HG03439 (cell line): ENCODE measurements at regions not wholly inside any gene's neighbourhood (a gene's known extent, or its start where the extent isn't known, plus 50 kb on each side); places are given as distances from the start of the nearest gene placed in this dataset.
"Not testable (repeated sequence)": the region's sequence is repeated elsewhere in the genome, so short reads cannot be mapped to it uniquely, and the experiment has no call there.

Experiments
- ATAC-seq: cut with Tn5 transposase; IDR thresholded peaks from one replicate; pipeline ENCODE4 v1.9.1; 2021; ENCODE audit warnings: mild to moderate bottlenecking, moderate library complexity; ENCODE audit not compliant: unreplicated experiment

DNA sequence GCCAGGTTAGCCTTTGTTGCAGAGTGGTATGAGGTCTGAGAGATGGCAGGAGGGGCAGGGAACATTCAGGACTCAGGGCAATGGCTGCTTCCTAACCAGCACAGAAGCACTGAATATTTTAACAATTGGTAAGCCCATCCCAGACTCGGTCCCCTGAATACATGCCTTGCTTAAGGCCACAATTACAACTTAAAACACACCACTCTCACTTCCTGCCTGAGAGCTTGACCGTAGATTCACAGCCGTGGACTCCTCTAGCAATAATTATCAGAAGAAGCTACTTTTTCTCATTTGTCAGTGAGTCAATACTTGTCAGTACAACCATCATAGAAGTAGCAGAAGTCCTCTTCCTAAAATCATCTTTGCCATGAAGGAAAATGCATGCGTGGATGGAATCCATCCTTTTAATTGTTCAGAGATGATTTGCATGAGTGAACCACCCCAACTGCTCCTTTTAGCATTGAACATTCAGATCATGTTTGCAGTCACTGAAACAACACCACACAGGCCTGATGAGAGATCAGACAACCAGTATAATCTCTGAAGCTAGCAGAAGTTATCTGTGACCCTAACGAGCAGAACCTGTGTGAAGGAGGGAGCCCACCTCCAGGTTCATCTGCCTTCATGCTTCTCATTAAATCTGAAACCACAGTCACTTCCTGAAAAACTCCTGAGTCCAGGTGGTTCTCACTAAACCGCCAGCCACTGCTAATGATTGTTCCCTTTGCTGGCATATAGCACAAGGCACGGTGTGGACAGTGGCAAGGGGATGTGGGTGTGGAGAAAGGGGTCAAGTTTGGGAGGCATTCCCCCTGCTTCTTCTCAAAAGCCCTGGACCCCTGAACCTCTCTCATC lies 333.9 kb upstream of the CNR1 start:
- ATAC-seq: no peak

DNA sequence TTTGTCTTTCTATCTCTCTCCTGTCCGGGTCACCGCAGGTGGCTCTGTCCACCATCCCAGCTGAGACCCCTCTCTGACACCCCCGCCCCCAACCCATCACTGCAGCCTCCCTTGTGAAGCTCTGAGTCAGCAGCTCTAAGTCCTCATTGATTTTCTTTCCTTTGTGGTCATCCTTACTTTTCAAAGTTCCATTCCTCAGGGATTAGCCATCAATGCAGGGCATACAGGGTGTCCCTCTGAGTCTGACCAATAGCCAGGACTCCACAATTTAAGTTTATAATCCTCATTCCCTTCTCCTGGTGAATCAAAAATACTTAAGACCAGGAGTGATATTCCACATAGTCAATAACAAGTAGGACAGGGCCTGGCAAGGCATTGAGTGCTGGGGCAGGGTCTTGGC lies 333.3 kb upstream of the CNR1 start:
- ATAC-seq: no peak

DNA sequence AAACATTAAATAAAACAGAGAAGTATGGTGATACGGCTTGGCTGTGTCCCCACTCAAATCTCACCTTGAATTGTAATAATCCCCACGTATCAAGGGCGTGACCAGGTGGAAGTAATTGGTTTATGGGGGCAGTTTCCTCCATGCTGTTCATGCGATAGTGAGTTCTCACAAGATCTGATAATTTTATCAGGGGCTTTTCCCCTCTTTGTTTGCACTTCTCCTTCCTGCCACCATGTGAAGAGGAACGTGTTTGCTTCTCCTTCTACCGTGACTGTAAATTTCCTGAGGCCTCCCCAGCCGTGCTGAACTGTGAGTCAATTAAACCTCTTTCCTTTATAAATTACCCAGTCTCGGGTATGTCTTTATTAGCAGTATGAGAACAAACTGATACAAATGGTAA lies 331.3 kb upstream of the CNR1 start:
- ATAC-seq: not testable (repeated sequence)

DNA sequence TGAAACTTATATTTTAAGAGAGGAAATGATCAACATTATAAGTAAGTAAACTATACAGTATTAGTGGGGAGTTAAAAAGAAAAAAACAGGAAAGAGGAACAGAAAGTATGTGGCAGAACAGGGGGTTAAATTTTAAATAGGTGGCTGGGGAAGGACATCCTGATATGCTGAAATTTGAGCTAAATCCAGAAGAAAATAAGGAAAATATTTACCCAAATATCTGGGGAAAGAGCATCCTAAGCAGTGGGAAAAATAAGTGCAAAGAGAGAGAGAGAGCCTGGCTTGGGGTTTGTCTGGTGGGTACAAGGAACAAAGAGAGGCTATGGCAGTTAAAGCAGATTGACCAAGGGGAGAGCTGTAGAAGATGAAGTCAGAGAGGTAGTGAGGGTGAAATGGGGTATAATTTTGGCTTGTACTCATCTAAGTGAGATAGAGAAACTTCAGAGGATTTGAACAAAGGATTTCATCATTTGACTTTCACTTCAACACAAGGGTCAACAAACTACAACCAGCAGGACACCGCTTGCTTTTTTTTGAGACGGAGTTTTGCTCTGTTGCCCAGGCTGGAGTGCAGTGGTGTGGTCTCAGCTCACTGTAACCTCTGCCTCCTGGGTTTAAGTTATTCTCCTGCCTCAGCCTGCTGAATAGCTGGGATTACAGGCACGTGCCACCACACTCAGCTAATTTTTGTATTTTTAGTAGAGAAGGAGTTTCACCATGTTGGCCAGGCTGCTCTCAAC lies 328.4 kb upstream of the CNR1 start:
- no peak for ATAC-seq

DNA sequence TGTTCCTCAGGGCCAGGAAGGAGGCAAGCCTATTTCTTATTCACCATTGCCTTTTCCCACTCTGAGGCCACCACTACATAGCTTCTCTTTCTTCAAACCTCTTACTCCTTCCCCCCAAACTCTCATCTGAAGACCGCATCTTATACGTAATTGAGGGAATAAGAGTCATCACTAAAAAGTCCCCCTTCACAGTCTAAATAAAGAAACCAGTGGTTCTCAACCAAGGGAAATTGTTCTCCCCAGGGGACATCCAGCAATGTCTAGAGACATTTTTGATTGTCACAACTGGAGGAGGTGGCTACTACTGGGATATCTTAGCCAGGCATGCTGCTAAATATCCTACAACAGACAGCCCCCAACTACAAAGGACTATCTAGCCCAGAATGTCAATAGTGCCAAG lies 327.6 kb upstream of the CNR1 start:
- ATAC-seq: no peak

DNA sequence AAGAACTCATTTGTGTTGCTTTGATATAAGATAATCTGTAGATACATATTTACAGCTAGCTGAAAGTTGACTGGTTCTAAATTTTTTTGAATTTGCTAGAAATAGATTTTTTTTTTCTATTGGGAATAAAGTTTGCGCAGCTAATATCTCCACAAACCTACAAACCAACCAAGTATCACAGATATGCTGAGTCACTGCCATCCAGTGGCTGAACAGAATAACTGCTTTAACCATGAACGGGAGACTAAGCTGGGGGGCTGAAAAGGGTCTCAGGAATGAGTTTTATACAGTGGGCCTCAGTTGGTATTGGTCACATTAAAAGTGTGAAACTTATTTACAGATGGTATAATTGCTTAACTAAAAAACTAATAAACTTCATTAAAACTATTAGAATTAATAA lies 326.7 kb upstream of the CNR1 start:
- ATAC-seq: no peak

DNA sequence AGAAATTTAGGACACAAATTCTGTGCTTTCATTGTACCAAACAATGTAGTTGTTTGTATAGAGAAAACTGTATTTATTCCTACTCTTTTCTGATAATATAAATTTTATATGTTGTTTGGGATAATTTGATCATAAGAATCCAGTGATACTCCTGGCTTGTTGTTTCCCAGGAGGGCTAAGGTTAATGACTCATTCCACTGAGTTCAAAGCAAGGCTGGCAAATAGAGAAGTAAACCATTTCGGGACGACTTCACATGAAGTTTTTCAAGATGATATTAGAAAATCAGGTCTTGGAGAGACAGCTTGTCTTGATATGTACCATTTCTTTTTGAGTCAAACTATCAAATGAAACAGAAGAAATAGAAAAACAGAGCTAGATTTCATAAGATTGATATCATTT lies 326.1 kb upstream of the CNR1 start:
- ATAC-seq: no peak

DNA sequence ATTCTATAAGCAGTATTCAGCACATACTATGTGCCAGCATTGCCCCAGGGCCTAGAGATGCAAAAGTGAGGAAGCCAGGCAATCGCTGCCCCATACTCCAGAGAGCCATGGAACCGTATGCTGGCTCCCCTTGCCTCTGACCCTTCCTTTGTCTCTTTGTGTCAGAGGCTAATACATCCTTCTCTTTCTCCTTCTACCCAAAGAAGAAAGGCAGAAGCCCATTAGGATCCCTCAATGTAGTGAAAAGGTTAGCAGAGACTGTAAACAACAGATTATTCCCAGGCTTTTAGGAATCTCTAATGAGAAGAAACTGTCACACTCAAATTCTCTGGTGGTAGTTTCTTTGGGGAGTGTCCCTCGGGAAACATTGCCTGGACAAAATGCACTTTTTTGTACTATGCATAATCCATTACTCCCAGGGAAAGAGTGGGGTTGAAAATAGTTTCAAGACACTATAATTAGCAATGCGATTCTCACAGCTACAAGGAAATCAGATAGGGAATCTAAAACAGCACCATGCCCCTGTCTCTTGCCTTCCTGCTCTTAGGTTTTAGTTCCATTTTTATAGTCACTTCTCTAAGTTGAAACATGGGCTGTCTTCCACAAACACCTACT lies 325.2 kb upstream of the CNR1 start:
- no peak for ATAC-seq

DNA sequence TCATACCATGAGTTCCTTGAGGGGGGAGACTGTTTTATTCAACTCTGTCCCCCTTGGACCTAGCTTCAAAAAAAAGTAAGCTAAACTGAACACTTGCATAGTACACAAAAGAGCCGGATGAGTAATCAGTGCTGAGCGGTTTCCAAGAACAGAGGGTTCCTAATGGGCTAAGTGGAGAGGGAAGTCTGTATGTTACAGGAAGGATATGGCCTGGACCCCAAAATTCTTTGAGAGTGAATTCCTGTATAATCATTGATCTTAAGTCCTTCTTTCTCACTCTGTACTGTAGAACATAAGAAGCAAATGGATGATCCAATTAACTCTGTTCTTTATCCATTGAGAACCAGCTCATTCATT lies 324.7 kb upstream of the CNR1 start:
- no peak for ATAC-seq

DNA sequence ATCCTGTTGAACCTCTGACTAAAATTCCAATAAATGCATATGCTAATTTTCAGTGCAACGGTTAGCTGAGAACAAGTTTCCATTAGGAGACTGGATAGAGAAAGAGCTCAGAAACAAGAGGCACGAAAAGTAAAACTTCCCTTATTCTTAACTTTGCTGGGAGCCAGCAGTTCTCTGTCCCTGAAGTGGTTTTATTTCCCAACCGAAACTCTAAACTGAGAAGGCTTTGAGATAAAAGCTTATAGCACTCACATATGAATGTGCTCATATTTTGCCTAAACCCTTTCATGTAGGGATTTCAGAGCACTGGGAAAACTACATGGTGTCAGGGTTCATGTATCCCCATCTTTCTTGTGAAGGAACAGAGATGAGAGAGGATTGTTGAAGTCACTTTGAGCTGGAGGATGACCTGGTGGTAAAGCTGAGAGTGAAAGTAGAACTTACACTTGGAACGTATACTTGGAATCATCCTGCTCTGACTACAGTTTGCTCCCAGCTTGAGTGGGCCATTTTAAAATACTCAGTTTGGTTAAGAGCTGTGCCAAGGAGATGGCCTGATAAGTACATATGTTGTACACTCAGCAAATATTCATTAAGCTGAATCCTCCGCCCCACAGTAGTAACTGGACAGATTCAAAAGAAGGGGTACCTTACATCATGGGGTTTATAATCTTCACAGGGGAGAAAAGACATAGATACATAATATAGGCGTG lies 324.2 kb upstream of the CNR1 start:
- no peak for ATAC-seq

DNA sequence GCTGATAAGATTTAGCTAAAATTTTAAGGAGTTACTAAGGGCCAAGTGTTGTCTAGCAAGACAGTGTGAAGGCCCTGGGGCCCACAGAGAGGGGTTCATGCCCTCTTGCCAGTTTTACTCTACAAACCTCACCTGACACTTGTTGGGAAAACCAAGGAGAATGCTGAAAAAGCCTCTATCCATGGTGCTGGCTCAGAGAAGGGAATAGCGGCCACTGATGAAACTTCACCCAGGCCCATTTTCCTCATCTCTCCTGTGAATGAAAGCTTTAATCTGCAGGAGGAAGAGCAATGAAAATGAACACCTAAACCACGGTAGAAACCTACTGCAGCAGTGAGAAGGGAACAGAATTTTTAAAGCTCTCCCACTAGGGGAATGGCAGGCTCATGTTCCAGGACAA lies 317.3 kb upstream of the CNR1 start:
- ATAC-seq: no peak

DNA sequence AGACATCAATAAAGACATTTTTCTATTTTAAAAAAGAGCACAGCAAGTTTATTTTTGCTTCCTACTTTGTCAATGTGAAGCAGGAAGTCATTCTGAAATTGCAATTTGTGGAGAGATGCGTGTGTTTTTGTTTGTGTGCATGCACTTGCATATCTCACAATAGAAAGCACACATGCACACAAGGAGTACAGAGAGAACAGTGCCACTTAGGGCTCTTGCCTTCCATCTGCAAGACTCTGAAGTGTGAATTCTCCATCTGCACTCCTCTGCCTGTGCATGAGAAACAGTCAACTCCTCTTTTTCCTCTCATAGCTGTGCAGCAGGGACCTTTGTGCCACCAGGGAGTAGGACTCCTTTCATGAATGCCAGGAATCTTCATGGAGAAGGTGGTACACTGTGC lies 316.3 kb upstream of the CNR1 start:
- ATAC-seq: no peak

DNA sequence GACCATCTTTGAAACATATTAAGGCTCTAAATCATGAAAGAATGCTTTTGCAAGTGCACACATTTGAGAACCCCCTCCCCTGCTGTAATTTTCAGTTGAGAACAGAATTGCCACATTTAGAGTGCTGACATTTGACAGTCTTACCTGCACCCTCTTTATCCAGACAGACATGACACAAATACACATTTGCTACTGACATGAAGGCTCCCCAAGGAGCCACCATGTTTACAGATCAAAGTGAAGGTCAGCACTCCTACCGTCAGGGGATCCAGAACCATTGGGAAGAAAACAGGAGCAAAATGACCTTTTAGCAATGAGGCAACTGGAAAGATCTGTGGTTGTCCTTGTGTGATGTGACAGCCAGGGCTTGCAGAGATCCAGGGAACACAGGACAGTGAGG lies 315.4 kb upstream of the CNR1 start:
- no peak for ATAC-seq

DNA sequence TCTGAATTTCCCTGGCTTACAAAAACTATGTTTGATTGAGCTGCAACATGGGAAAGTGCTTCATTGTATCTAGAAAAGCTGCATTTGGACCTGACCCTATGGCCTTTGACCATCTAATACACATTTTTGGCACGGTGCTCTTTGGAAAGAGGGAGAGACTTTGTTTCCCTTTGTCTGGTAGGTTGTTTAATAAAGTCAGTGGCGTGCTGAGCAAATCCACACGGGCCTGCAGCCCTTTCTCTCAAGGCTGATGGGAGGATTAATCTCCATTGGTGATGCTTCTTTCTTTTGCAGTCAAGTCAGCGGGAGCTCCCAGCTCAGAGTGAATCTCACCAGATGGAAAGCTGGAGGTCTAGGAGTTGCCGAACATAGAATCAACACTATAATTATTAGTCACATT lies 314.7 kb upstream of the CNR1 start:
- ATAC-seq: no peak

DNA sequence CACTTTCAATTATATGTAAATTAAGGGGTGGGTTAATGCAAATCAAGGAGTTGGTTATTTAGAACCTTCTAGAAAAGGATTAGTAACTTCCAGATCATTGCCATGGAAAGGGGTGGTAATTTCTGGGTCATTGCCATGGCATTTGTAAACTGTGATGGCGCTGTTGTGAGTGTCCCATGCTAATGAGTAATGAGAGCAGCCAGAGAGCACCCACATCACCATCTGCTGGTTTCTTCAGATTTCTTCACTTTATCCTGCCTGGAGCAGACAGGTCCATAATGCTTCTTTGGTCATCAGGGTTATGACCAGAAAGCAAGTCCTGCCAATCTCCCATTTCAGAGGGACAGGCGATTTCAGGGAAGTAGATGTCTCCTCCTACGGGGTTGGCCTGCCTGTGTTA lies 311.3 kb upstream of the CNR1 start:
- no peak for ATAC-seq

DNA sequence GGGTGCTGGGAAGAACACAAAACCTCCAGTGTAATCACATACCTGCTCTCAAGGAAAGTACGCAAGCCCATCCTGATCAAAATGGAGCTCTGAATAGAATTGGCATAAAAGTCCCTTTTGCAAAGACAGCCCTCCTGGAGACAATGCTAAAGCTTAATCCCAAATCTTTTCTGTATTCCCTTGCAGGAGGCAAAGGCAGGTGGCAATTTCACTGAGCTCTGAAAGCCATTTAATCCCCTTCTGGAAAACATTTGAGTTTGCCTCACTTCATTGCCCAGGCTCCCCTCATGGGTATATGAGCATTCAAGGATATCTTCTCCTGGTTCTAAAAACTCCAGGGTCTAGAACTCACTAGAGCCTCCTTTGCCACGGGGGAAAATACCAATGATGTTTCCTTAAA lies 310.2 kb upstream of the CNR1 start:
- no peak for ATAC-seq

DNA sequence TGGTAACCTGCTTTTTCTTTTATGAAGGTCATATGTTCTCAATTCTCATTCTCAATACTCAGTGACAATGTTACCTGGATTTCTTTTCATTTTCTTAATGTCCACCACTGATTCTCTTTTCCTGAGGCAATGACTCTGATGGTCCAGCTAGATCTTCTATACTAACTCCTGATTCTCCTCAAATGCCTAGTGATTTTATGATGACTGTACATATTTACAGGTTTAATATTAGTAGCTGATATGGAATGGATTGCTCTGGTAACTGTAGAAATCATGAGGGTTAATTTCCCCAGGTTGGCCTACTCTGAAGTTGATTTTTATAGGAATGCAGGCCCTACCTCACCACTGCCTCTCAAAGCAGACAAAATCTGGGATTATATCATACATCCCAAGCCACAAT lies 308.6 kb upstream of the CNR1 start:
- no peak for ATAC-seq

DNA sequence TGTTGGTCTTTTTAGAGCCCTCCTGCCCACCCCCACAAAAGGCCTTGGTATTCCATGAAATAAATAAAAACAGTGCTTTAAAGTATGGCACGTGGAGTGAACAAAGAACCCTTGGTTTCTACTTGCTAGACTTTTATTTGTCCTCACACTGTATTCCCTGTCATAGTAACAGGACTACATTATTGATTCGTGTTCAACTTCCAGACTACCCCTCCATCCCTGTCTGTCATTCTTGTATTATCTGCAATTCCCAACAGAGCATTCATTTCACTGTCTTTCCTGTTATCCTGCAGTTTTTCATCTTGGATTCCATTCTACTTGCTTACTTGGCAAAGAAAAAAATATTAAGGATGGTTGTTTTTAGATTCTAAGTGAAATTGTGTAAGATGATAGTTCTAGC lies 307.4 kb upstream of the CNR1 start:
- ATAC-seq: no peak

DNA sequence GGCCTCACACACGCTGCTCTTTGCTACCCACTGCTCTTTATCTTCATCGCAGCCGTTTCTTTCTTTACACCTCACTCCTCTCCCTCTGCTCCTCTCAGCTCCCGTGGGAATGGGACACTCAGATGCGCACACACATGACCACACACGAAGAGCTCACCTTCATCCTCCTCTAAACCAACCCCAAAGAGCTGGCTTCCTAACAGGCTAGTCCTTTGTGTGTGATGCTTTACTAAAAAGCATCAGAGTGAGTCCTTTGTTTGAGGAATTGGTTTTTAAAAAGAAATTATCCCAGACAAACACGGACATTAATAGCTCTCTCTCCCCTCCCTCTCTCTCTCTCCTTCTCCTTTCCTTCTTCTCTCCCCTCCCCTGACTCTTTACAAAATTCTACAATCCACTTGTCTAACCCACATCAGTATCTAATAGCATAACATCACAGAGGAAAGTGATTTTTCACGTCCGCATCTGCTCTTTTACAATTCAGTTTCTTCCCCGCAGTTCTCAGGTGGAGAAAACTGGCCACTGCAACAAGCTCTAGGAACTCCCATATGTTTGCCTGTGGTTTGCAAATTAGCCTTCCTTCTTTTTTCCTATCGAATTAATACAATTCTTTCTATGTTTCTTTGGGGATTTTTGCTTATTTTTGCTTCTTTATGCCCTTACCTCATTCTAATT lies 306.8 kb upstream of the CNR1 start:
- no peak for ATAC-seq

DNA sequence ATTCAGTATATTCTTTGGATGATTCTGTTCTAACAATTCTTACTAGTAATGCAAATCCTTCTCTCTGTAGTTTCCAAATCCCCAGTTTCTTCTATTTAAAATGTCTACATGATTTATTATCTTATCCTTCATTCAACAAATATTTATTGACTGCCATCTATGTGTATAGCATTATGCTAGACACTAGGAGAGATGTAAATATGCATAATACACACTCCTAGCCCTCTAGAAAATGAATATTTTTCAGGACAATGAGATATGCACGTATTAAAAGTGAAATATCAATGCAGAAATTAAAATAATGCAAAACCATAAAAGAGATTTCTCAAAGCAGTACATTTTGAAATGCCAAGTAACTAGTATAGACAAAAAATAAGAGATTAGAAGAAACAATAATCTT lies 293.5 kb upstream of the CNR1 start:
- no peak for ATAC-seq

DNA sequence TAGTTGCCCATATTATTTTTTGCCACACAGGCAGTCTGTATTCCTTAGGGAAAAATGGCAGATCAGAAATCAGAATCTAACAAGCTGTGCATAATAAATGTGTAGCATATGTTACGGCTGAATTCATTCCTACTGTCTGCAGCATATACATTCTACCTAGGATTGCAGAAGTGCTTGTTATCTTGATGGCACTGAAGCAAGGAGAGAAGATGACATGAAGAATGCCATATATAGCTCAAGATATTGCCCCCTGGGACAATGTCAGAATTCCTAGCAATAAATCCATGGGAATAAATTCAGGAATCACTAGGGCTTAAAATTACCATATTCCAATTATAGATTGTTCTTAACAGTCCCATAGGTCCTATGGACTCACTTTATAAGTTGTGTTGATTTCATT lies 293.0 kb upstream of the CNR1 start:
- no peak for ATAC-seq
